ENCODE measurements at regions not wholly inside any gene's neighbourhood (a gene's known extent, or its start where the extent isn't known, plus 50 kb on each side); places are given as distances from the start of the nearest gene placed in this dataset.

- DNase-seq (ENCODE audit: low read depth in 1 of 2, low spot score in 1 of 2) = no peak
- TF ChIP-seq SPI1 (IDR thresholded peaks at IDR 0.05; ENCODE audit: borderline replicate concordance, low read depth) (no peak), GABPA (IDR thresholded peaks at IDR 0.05; ENCODE audit: low read depth) (no peak), POLR2AphosphoS5 (IDR thresholded peaks at IDR 0.05; ENCODE audit: low read depth) (no peak), REST (IDR thresholded peaks at IDR 0.05; ENCODE audit: insufficient replicate concordance, low read depth) (no peak), CTCF (IDR thresholded peaks at IDR 0.05; ENCODE audit: insufficient read depth, low read length) (no peak)
- Histone ChIP-seq H3K27ac (replicated peaks) (no peak overlapping the region), H3K27me3 (ENCODE audit: insufficient read depth, poor library complexity, severe bottlenecking) (no peaks in the 10 kb centered on the region), H3K4me3 (replicated peaks; ENCODE audit: insufficient read depth, low read length) (no peak overlapping the region)
Measured at GRCh38 chr22:49404020-49404419, 423.7 kb downstream of the BRD1 start.

GRCh38 chr22:49403102-49403501 is 424.6 kb downstream of the BRD1 start:
- no peak for TF ChIP-seq CTCF (IDR thresholded peaks at IDR 0.05; ENCODE audit: insufficient read depth, low read length)
- DNase-seq (ENCODE audit: low read depth in 1 of 2, low spot score in 1 of 2) = no peak
- Histone ChIP-seq H3K27me3 (ENCODE audit: insufficient read depth, poor library complexity, severe bottlenecking) (no peaks in the 10 kb centered on the region), H3K27ac (replicated peaks) (no peak overlapping the region), H3K4me3 (replicated peaks; ENCODE audit: insufficient read depth, low read length) (no peak overlapping the region)

- H3K27ac ChIP-seq (replicated peaks) = no peak overlapping the region
- no peak for DNase-seq (ENCODE audit: low read depth in 1 of 2, low spot score in 1 of 2)
- TF ChIP-seq REST (IDR thresholded peaks at IDR 0.05; ENCODE audit: insufficient replicate concordance, low read depth) (no peak), GABPA (IDR thresholded peaks at IDR 0.05; ENCODE audit: low read depth) (no peak), CTCF (IDR thresholded peaks at IDR 0.05; ENCODE audit: insufficient read depth, low read length) (no peak), SPI1 (IDR thresholded peaks at IDR 0.05; ENCODE audit: borderline replicate concordance, low read depth) (no peak), POLR2AphosphoS5 (IDR thresholded peaks at IDR 0.05; ENCODE audit: low read depth) (no peak)
Measured at GRCh38 chr22:49402169-49402568, 425.5 kb downstream of the BRD1 start.

GRCh38 chr22:49400941-49401598 is 426.6 kb downstream of the BRD1 start:
- TF ChIP-seq REST (IDR thresholded peaks at IDR 0.05; ENCODE audit: insufficient replicate concordance, low read depth) (no peak), GABPA (IDR thresholded peaks at IDR 0.05; ENCODE audit: low read depth) (no peak), CTCF (IDR thresholded peaks at IDR 0.05; ENCODE audit: insufficient read depth, low read length) (no peak)

More at GRCh38 chr22:49402169-49402568, 425.5 kb downstream of the BRD1 start:
- H3K4me3 ChIP-seq (replicated peaks; ENCODE audit: insufficient read depth, low read length) = no peak overlapping the region
- H3K27me3 ChIP-seq (ENCODE audit: insufficient read depth, poor library complexity, severe bottlenecking) = no peaks in the 10 kb centered on the region

More at GRCh38 chr22:49400941-49401598, 426.6 kb downstream of the BRD1 start:
- H3K4me3 ChIP-seq (replicated peaks; ENCODE audit: insufficient read depth, low read length) = no peak overlapping the region
- H3K27ac ChIP-seq (replicated peaks) = no peak overlapping the region
- DNase-seq (ENCODE audit: low read depth in 1 of 2, low spot score in 1 of 2) = no peak
- no peaks in the 10 kb centered on the region for H3K27me3 ChIP-seq (ENCODE audit: insufficient read depth, poor library complexity, severe bottlenecking)

Measured in HL-60 (cell line).